ENCODE measurements at regions not wholly inside any gene's neighbourhood (a gene's known extent, or its start where the extent isn't known, plus 50 kb on each side); places are given as distances from the start of the nearest gene placed in this dataset.

- DNase-seq = no peak
Observed at GRCh38 chr18:61727241-61728193, 165.3 kb downstream of the RNF152 start.

- no peak for DNase-seq
Observed at GRCh38 chr18:61724532-61724931, 168.3 kb downstream of the RNF152 start.

- DNase-seq = no peak
Observed at GRCh38 chr18:61722247-61722646, 170.6 kb downstream of the RNF152 start.

GRCh38 chr18:61720496-61720895, 172.3 kb downstream of the RNF152 start:
- DNase-seq = no peak

GRCh38 chr18:61719671-61720070, 173.1 kb downstream of the RNF152 start:
- DNase-seq = no peak

GRCh38 chr18:61718944-61719343, 173.9 kb downstream of the RNF152 start:
- no peak for DNase-seq

GRCh38 chr18:61714421-61714820, 178.4 kb downstream of the RNF152 start:
- no peak for DNase-seq

GRCh38 chr18:61713502-61713901, 179.3 kb downstream of the RNF152 start:
- no peak for DNase-seq

GRCh38 chr18:61710082-61710620, 182.7 kb downstream of the RNF152 start:
- no peak for DNase-seq

GRCh38 chr18:61706276-61706915, 186.4 kb downstream of the RNF152 start:
- DNase-seq = no peak

- DNase-seq = no peak
Observed at GRCh38 chr18:61703508-61703907, 189.3 kb downstream of the RNF152 start.

- DNase-seq = no peak
Observed at GRCh38 chr18:61702007-61702406, 190.8 kb downstream of the RNF152 start.

GRCh38 chr18:61699397-61700110, 193.3 kb downstream of the RNF152 start:
- no peak for DNase-seq

- DNase-seq = no peak
Observed at GRCh38 chr18:61697306-61697909, 195.4 kb downstream of the RNF152 start.

GRCh38 chr18:61694236-61694635, 198.6 kb downstream of the RNF152 start:
- DNase-seq = no peak

GRCh38 chr18:61690418-61691138, 202.2 kb downstream of the RNF152 start:
- DNase-seq = no peak

GRCh38 chr18:61687317-61687716, 205.5 kb downstream of the RNF152 start:
- no peak for DNase-seq

- no peak for DNase-seq
Observed at GRCh38 chr18:61683856-61684255, 209.0 kb downstream of the RNF152 start.

GRCh38 chr18:61681065-61681464, 211.7 kb downstream of the RNF152 start:
- DNase-seq = no peak

- no peak for DNase-seq
Observed at GRCh38 chr18:61679836-61680235, 213.0 kb downstream of the RNF152 start.

GRCh38 chr18:61677435-61677970, 215.3 kb downstream of the RNF152 start:
- no peak for DNase-seq

All from CD4-positive, alpha-beta T cell treated with Interleukin-6 for 4 hours (primary cell).